ENCODE measurements at regions not wholly inside any gene's neighbourhood (a gene's known extent, or its start where the extent isn't known, plus 50 kb on each side); places are given as distances from the start of the nearest gene placed in this dataset.

DNA sequence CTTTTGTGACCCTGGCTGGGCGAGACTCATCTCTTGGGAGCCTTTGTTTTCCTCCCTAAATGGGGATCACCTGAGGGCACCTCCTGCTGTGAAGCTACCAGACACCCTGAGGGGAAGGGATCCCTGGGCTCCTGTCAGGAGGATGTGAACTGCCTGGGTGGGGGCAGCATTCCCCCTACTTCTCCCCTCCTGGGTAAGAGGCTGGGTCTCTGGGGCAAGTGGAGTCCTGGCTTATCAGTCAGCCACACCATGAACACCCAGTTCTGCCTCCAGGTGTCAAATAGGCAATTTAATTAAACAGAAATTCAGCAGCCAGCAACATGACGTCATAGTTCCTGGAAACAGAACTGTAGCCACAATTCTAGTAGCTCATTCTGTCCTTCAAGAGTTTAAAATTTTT lies 97.7 kb upstream of the RET start:
- Histone ChIP-seq H3K4me2 (ENCODE audit: control insufficient read depth, extremely low read depth, insufficient read depth, low read depth, low read length) (no peak overlapping the region), H3K9ac (ENCODE audit: control insufficient read depth, extremely low read depth, insufficient read depth, low read length) (no peak overlapping the region), H4K20me1 (ENCODE audit: control insufficient read depth, extremely low read depth, insufficient read depth, low read length) (no peaks in the 10 kb centered on the region), H3K9me3 (ENCODE audit: control insufficient read depth, low read depth, low read length) (no peaks in the 10 kb centered on the region), H3K27ac (ENCODE audit: control insufficient read depth, insufficient read depth, low read length) (no peak overlapping the region), H3K4me1 (ENCODE audit: control insufficient read depth, extremely low read depth, insufficient read depth, low read length) (no peaks in the 10 kb centered on the region), H3K9me1 (ENCODE audit: control insufficient read depth, extremely low read depth, insufficient read depth, low read length) (no peaks in the 10 kb centered on the region), H3K4me3 (ENCODE audit: control insufficient read depth in 2 of 3, extremely low read depth in 1 of 3, insufficient read depth in 2 of 3, low read depth in 1 of 3, low read length in 3 of 3) (no peak overlapping the region), H3K79me2 (ENCODE audit: control insufficient read depth, insufficient read depth, low read length) (no peaks in the 10 kb centered on the region), H3K27me3 (ENCODE audit: control insufficient read depth, extremely low read depth, insufficient read depth, low read length) (peaks cover 2% of the 10 kb centered on the region), H3K36me3 (ENCODE audit: control insufficient read depth in 2 of 2, extremely low read depth in 1 of 2, insufficient read depth in 2 of 2, low read length in 2 of 2) (no peaks in the 10 kb centered on the region), H2AFZ (ENCODE audit: control insufficient read depth, low read length) (no peak overlapping the region)
- no peak for FAIRE-seq
- TF ChIP-seq EZH2 (IDR thresholded peaks at IDR 0.05; ENCODE audit: low read length) = no peak
- no peak for TF ChIP-seq CTCF (optimal IDR thresholded peaks at IDR 0.05 in 1 of 3, IDR thresholded peaks at IDR 0.05 in 1 of 3, conservative IDR thresholded peaks at IDR 0.05 in 1 of 3; ENCODE audit: extremely low read depth in 1 of 3, insufficient read depth in 2 of 3, low read length in 3 of 3)
- dilution Hi-C loops (cut with MboI; ENCODE audit: extremely low pct_ligation_motif_present, low sequenced_read_pairs) = no loop called here
- no peak for DNase-seq (ENCODE audit: low read depth, low spot score)

- no peaks in the 10 kb centered on the region for H3K36me3 ChIP-seq (ENCODE audit: control insufficient read depth in 2 of 2, extremely low read depth in 1 of 2, insufficient read depth in 2 of 2, low read length in 2 of 2)
- H2AFZ ChIP-seq (ENCODE audit: control insufficient read depth, low read length) = no peak overlapping the region
- H3K9me1 ChIP-seq (ENCODE audit: control insufficient read depth, extremely low read depth, insufficient read depth, low read length) = no peaks in the 10 kb centered on the region
- dilution Hi-C loops (cut with MboI; ENCODE audit: extremely low pct_ligation_motif_present, low sequenced_read_pairs) = no loop called here
- H3K4me1 ChIP-seq (ENCODE audit: control insufficient read depth, extremely low read depth, insufficient read depth, low read length) = no peaks in the 10 kb centered on the region
- DNase-seq (ENCODE audit: low read depth, low spot score) (no peak), FAIRE-seq (no peak)
- H3K27me3 ChIP-seq (ENCODE audit: control insufficient read depth, extremely low read depth, insufficient read depth, low read length) = no peaks in the 10 kb centered on the region
- TF ChIP-seq CTCF (optimal IDR thresholded peaks at IDR 0.05 in 1 of 3, IDR thresholded peaks at IDR 0.05 in 1 of 3, conservative IDR thresholded peaks at IDR 0.05 in 1 of 3; ENCODE audit: extremely low read depth in 1 of 3, insufficient read depth in 2 of 3, low read length in 3 of 3) = no peak
- no peak for TF ChIP-seq EZH2 (IDR thresholded peaks at IDR 0.05; ENCODE audit: low read length)
- no peak overlapping the region for H3K4me2 ChIP-seq (ENCODE audit: control insufficient read depth, extremely low read depth, insufficient read depth, low read depth, low read length)
- no peak overlapping the region for H3K27ac ChIP-seq (ENCODE audit: control insufficient read depth, insufficient read depth, low read length)
- H3K4me3 ChIP-seq (ENCODE audit: control insufficient read depth in 2 of 3, extremely low read depth in 1 of 3, insufficient read depth in 2 of 3, low read depth in 1 of 3, low read length in 3 of 3) = no peak overlapping the region
- no peaks in the 10 kb centered on the region for H4K20me1 ChIP-seq (ENCODE audit: control insufficient read depth, extremely low read depth, insufficient read depth, low read length)
- no peaks in the 10 kb centered on the region for H3K9me3 ChIP-seq (ENCODE audit: control insufficient read depth, low read depth, low read length)
- H3K9ac ChIP-seq (ENCODE audit: control insufficient read depth, extremely low read depth, insufficient read depth, low read length) = no peak overlapping the region
- no peaks in the 10 kb centered on the region for H3K79me2 ChIP-seq (ENCODE audit: control insufficient read depth, insufficient read depth, low read length)
These were observed 97.0 kb upstream of the RET start for GRCh38 chr10:42979721-42980467.
